D721Med (cell line): ENCODE measurements at regions not wholly inside any gene's neighbourhood (a gene's known extent, or its start where the extent isn't known, plus 50 kb on each side); places are given as distances from the start of the nearest gene placed in this dataset.
A peak's percentile ranks its signal among the peaks of the same experiment; 100 is the strongest.

Source experiments
- DNase-seq: peaks from one replicate; pipeline ENCODE4 v3.0.0; 2011; ENCODE audit warnings: low spot score; ENCODE audit not compliant: insufficient read length
- FAIRE-seq: peaks from 2 replicates; lab custom pipeline; 2011; peaks lifted over from hg19 to GRCh38; lab: Jason Lieb, UNC
- CTCF ChIP-seq: IDR thresholded peaks from 2 replicates; pipeline ENCODE4 v1.5.1; 2012; ENCODE audit warnings: mild to moderate bottlenecking, control low read depth; ENCODE audit not compliant: insufficient read depth; ENCODE audit errors: missing control alignments

GRCh38 chr3:81916890-81917289 is 155.4 kb upstream of the GBE1 start:
- TF ChIP-seq CTCF: no peak

GRCh38 chr3:81913886-81914663 is 152.6 kb upstream of the GBE1 start:
- TF ChIP-seq CTCF: no peak
- DNase-seq (no peak), FAIRE-seq (no peak)

More at GRCh38 chr3:81916890-81917289, 155.4 kb upstream of the GBE1 start:
- no peak for FAIRE-seq
- DNase-seq: no peak

- DNase-seq: no peak
- no peak for TF ChIP-seq CTCF
- FAIRE-seq: no peak
These were observed 149.8 kb upstream of the GBE1 start for GRCh38 chr3:81911221-81911620.

GRCh38 chr3:81910244-81910852 is 148.9 kb upstream of the GBE1 start:
- FAIRE-seq: peak; percentile 73
- no peak for DNase-seq
- TF ChIP-seq CTCF: peak; percentile 77

- FAIRE-seq (no peak), DNase-seq (no peak)
- no peak for TF ChIP-seq CTCF
These were observed 148.4 kb upstream of the GBE1 start for GRCh38 chr3:81909796-81910195.

- no peak for TF ChIP-seq CTCF
- DNase-seq: no peak
- FAIRE-seq: no peak
These were observed 147.1 kb upstream of the GBE1 start for GRCh38 chr3:81908561-81908960.

- FAIRE-seq: peak; percentile 61
- DNase-seq: no peak
- no peak for TF ChIP-seq CTCF
These were observed 136.9 kb upstream of the GBE1 start for GRCh38 chr3:81898336-81898735.
